Mucosa of descending colon (tissue), 3 donors: ENCODE measurements at regions not wholly inside any gene's neighbourhood (a gene's known extent, or its start where the extent isn't known, plus 50 kb on each side); places are given as distances from the start of the nearest gene placed in this dataset.

ENCODE experiments used
- ATAC-seq: fragments of 200-7000 bp; cut with Tn5 transposase; one replicate; pipeline ENCODE4 v1.9.1; 2020; ENCODE audit warnings: mild to moderate bottlenecking, moderate library complexity
- DNase-seq, 3 donors: peaks; one replicate each; pipeline ENCODE4 v3.0.0-alpha.2; 2020
- H3K36me3 ChIP-seq: fragments of 200-600 bp; one replicate; pipeline ENCODE4 v1.8.0; 2021; ENCODE audit warnings: low read depth, mild to moderate bottlenecking
- H3K4me1 ChIP-seq: fragments of 200-600 bp; one replicate; pipeline ENCODE4 v1.8.0; 2021; ENCODE audit warnings: low read depth, mild to moderate bottlenecking
- H3K4me3 ChIP-seq: fragments of 200-600 bp; one replicate; pipeline ENCODE4 v1.8.0; 2021; ENCODE audit warnings: mild to moderate bottlenecking
- H3K9me3 ChIP-seq: fragments of 200-600 bp; one replicate; pipeline ENCODE4 v1.8.0; 2021; ENCODE audit warnings: mild to moderate bottlenecking
- intact Hi-C, 2 donors: fragments of 100-400 bp; cut with DNase I in 1 of 2; cut with micrococcal nuclease in 1 of 2; formaldehyde crosslinking; loops; one replicate each; pipeline versions ENCODE4 v1.11.0 to v1.11.1; 2022; cut with DNase I, micrococcal nuclease
- TF ChIP-seq, protein P1 (sequence below): fragments of 200-600 bp; IDR thresholded peaks from one replicate; pipeline ENCODE4 v1.8.0; 2022; ENCODE audit warnings: antibody characterized with exemption, mild to moderate bottlenecking
- donor health status: DM: no; HTN: no; CAD: no; lungs with moderate emphysema.
- donor health status: DM: no; HTN: no; CAD: no.
- donor health status: DM: no; HTN: yes; CAD: no.

DNA sequence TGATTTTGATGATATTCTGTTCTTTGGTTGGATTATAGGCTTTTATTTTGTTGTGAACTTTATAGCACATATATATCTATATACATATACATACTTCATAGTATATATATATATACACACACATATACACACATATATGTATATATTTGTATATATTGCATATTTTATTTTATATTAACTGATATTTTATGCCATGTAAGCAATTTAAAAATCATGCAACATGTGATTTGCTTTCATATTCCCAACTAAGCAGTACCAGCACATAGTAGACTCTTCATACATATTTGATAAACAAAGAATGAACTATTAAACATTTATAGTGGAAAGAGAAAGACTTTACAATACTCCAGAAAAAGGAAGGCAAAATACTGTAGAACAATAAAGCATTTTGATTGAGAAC is 679.2 kb downstream of the TENT5A start:
- Histone ChIP-seq H3K36me3 (no peaks in the 10 kb centered on the region), H3K9me3 (no peaks in the 10 kb centered on the region), H3K4me3 (no peak overlapping the region), H3K4me1 (no peaks in the 10 kb centered on the region)
- no peak for DNase-seq
- ATAC-seq = no peak
- TF ChIP-seq, protein P1, sequence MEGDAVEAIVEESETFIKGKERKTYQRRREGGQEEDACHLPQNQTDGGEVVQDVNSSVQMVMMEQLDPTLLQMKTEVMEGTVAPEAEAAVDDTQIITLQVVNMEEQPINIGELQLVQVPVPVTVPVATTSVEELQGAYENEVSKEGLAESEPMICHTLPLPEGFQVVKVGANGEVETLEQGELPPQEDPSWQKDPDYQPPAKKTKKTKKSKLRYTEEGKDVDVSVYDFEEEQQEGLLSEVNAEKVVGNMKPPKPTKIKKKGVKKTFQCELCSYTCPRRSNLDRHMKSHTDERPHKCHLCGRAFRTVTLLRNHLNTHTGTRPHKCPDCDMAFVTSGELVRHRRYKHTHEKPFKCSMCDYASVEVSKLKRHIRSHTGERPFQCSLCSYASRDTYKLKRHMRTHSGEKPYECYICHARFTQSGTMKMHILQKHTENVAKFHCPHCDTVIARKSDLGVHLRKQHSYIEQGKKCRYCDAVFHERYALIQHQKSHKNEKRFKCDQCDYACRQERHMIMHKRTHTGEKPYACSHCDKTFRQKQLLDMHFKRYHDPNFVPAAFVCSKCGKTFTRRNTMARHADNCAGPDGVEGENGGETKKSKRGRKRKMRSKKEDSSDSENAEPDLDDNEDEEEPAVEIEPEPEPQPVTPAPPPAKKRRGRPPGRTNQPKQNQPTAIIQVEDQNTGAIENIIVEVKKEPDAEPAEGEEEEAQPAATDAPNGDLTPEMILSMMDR = no peak
- intact Hi-C loops = no loop called here

DNA sequence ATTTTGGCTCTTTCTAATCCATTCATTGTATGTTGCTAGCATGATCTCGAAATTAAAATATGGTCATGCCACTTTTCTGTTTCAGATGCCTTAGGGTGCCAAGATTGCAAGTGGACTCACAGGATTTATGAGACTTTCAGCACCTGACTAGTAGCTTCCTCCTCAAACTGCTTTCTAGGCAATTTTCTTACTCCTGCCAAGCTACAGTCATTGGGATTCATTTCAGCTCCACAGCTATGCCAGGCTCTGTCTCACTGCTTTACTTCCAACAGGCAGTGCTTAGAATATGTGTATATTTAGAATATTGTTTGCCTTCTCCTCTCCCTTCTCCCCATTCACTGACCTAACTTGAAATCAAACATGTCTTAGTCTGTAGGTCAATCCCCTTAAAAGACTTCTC is 681.4 kb downstream of the TENT5A start:
- intact Hi-C loops = no loop called here
- H3K4me3 ChIP-seq = no peak overlapping the region

DNA sequence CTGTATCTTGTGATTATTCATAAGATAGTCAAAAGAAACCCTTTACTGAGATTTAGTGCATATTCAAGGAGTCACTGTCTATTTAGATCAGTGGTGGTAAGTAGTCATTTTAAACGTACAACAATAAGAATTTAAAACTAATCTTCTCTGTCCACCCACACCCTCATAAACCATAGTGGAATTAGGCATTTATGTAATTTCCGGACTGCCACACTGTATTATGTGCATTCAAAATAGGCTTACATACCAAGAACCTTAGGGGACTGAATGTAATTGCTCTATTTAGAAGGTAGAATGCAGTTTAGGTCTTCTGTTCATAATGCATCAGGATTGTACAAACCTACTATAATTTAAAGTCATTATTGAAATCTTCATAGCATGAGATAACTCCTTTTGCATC is 685.4 kb downstream of the TENT5A start:
- Histone ChIP-seq H3K4me3 (no peak overlapping the region), H3K36me3 (no peaks in the 10 kb centered on the region), H3K9me3 (no peaks in the 10 kb centered on the region), H3K4me1 (no peaks in the 10 kb centered on the region)
- intact Hi-C loops = no loop called here
- DNase-seq (no peak), ATAC-seq (no peak)
- TF ChIP-seq, protein P1 = no peak

More for the DNA sequence above, 681.4 kb downstream of the TENT5A start:
- TF ChIP-seq, protein P1 = no peak
- ATAC-seq (no peak), DNase-seq (no peak)
- Histone ChIP-seq H3K4me1 (no peaks in the 10 kb centered on the region), H3K9me3 (no peaks in the 10 kb centered on the region), H3K36me3 (no peaks in the 10 kb centered on the region)

DNA sequence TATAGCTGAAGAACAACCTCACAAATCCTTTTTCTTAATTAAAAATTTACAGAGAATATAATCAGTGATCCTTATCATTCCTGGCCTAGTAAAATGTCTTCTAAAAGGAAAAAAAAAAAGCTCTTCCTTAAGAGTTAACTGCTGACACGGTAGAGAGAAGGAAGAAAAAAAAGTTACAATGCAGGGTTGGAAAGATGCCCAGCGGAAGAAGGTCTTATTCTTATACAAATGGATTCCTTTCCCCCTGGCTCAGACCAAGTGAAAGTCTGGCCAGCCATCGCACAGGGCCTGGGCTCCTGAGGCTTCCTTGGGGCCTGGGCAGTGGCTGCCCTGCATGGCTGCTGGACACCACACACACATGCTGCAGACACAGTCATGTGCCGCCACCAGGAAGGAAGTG is 688.6 kb downstream of the TENT5A start:
- Histone ChIP-seq H3K4me1 (no peaks in the 10 kb centered on the region), H3K4me3 (no peak overlapping the region), H3K36me3 (no peaks in the 10 kb centered on the region), H3K9me3 (no peaks in the 10 kb centered on the region)
- TF ChIP-seq, protein P1 = no peak
- DNase-seq (no peak), ATAC-seq (no peak)
- intact Hi-C loops = no loop called here

DNA sequence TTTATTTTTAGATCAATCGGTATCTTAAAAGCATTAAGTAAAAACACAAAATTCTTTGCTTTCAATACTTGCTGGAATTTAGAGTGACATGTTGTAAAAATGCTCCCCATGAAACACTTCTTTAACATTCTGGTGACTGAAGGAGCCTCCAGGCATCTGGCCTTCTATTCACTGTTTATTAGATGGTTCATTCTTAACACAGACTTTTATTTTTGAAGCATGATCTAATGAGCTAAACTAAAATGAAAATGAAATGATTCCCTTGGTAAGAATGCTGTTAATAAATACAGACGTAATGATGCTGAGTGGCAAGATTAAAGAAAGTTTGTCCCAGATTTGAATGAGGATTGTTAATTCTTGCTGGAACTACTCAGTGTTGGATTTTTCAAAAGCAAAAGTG is 698.4 kb downstream of the TENT5A start:
- DNase-seq (no peak), ATAC-seq (no peak)
- H3K36me3 ChIP-seq = no peaks in the 10 kb centered on the region
- intact Hi-C loops = no loop called here
- TF ChIP-seq, protein P1 = no peak
- H3K4me1 ChIP-seq = no peaks in the 10 kb centered on the region
- H3K4me3 ChIP-seq = no peak overlapping the region
- no peaks in the 10 kb centered on the region for H3K9me3 ChIP-seq

DNA sequence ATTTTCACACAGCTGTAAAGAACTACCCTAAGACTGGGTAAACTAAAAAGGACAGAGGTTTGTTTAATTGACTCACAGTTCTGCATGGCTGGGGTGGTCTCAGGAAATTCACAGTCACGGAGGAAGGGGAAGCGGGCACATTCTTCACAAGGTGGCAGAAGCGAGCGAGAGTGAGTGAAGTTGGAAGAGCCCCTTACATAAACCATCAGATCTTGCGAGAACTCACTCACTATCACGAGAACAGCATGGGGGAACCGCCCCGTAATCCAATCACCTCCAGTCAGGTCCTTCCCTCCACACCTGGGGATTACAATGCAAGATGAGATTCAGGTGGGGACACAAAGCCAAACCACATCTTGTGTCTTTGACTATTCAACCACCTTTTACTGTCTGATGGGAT is 700.5 kb downstream of the TENT5A start:
- ATAC-seq (no peak), DNase-seq (no peak)
- intact Hi-C loops = no loop called here
- H3K36me3 ChIP-seq = no peaks in the 10 kb centered on the region
- no peak overlapping the region for H3K4me3 ChIP-seq
- no peaks in the 10 kb centered on the region for H3K9me3 ChIP-seq
- TF ChIP-seq, protein P1 = no peak
- H3K4me1 ChIP-seq = no peaks in the 10 kb centered on the region
